ENCODE measurements at regions not wholly inside any gene's neighbourhood (a gene's known extent, or its start where the extent isn't known, plus 50 kb on each side); places are given as distances from the start of the nearest gene placed in this dataset.
"Not testable (repeated sequence)": the region's sequence is repeated elsewhere in the genome, so short reads cannot be mapped to it uniquely, and the experiment has no call there.

- DNase-seq (ENCODE audit: low read depth in 1 of 2, low spot score in 1 of 2): not testable (repeated sequence)
These were observed 123.3 kb downstream of the EFNB1 start for GRCh38 chrX:68951942-68952619.

GRCh38 chrX:68950937-68951336 lies 122.1 kb downstream of the EFNB1 start:
- no peak for DNase-seq (ENCODE audit: low read depth in 1 of 2, low spot score in 1 of 2)

DNA sequence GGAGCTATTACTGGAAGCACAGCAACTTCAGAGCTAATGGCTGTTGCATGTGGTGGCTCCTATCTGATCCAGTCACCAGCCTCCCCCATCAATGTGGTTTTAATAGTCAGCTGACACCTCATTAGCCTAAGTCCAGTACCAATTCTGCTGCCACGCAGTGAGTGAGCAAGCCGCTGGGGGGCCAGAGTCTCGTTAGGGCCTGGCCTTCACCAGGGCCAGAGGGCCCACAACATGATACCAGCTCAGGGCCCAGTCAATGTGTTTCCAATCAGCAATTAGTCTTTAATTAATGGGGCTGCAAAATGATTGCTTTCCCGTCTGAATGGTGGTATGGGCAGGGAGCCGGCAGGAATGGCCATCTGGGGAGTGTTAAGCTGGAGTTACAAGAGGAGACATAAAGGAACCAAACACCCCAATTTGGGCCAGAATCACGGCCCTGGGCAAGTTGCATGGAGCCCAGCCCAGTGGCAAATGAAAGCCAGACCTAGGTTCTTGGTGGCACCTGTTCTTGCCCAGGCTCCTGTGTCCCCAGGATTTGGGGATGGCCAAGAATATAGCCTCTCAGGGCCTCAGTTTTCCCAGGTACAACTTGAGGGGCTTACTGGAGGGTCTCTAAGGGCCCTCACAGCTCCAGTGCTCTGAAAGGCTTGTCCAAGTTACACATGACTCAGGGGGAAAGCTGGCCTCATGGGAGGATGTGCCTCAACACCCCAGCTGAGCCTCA lies 119.2 kb downstream of the EFNB1 start:
- no peak for DNase-seq (ENCODE audit: low read depth in 1 of 2, low spot score in 1 of 2)

- no peak for DNase-seq (ENCODE audit: low read depth in 1 of 2, low spot score in 1 of 2)
These were observed 116.9 kb downstream of the EFNB1 start for GRCh38 chrX:68945603-68946228.

DNA sequence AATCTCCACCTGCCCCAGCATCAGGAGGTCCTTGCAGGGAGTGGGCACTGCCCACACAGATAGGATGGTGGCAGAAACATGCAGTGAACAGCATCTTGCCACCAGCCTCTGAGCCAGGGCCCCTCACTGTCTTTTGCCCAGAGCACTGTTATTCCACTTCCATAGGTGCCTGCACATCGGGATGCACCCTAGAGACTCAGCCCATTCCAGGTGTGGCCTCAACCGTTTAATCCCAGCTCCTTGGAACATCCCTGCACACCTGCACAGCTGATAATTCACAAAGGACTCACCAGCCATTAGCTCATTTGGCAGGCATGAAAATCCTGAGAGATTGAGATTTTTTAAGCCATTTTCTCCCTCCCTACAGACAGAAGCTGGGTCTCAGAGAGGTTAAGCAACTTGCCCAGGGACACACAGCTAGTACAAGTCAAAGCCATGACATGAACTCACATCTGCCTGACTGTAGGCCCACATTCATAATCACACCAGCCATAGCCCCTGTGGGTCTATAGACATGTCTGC lies 116.3 kb downstream of the EFNB1 start:
- DNase-seq (ENCODE audit: low read depth in 1 of 2, low spot score in 1 of 2): no peak

- DNase-seq (ENCODE audit: low read depth in 1 of 2, low spot score in 1 of 2): no peak
These were observed 115.4 kb downstream of the EFNB1 start for GRCh38 chrX:68944211-68944610.

DNA sequence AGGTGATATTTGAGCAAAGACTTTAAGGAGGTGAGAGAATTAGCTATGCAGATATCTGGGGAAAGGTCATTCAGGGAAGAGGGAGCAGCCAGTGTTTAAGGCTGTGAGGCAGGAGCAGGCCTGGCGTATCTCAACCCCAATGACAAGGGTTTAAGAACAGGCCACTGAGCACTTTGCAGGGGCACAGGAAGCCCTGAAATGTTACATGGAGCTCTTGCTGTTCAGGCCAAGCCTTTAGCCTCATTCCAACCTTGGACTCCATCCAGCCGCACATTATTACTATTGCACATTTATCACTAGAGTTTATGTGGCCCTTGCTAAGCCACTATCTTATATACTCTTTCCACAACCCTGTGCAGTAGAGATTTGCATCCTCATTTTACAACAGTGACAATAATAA lies 114.0 kb downstream of the EFNB1 start:
- no peak for DNase-seq (ENCODE audit: low read depth in 1 of 2, low spot score in 1 of 2)

GRCh38 chrX:68942104-68942503 lies 113.3 kb downstream of the EFNB1 start:
- no peak for DNase-seq (ENCODE audit: low read depth in 1 of 2, low spot score in 1 of 2)

- DNase-seq (ENCODE audit: low read depth in 1 of 2, low spot score in 1 of 2): no peak
These were observed 112.6 kb downstream of the EFNB1 start for GRCh38 chrX:68941385-68941952.

GRCh38 chrX:68940601-68941000 lies 111.8 kb downstream of the EFNB1 start:
- DNase-seq (ENCODE audit: low read depth in 1 of 2, low spot score in 1 of 2): no peak

DNA sequence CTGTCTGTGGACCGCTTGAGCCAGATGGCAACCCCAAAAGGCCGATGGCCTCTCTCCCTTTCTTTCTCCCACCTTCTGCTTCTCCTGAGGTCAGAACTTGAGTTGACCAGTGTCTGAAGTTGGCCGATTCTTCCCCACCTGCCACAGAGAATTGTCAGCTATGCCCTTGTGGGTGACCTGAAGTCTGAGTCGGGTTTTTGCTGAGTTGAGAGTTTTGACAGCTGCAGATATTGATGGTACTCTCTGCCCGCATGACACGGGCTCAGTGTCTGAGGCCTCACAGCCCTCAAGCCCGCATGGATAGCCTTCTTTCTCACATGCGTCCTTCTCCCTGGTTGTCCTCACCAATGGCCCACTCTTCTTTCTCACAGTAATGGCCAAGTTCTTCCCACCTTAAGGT lies 111.0 kb downstream of the EFNB1 start:
- no peak for DNase-seq (ENCODE audit: low read depth in 1 of 2, low spot score in 1 of 2)

DNA sequence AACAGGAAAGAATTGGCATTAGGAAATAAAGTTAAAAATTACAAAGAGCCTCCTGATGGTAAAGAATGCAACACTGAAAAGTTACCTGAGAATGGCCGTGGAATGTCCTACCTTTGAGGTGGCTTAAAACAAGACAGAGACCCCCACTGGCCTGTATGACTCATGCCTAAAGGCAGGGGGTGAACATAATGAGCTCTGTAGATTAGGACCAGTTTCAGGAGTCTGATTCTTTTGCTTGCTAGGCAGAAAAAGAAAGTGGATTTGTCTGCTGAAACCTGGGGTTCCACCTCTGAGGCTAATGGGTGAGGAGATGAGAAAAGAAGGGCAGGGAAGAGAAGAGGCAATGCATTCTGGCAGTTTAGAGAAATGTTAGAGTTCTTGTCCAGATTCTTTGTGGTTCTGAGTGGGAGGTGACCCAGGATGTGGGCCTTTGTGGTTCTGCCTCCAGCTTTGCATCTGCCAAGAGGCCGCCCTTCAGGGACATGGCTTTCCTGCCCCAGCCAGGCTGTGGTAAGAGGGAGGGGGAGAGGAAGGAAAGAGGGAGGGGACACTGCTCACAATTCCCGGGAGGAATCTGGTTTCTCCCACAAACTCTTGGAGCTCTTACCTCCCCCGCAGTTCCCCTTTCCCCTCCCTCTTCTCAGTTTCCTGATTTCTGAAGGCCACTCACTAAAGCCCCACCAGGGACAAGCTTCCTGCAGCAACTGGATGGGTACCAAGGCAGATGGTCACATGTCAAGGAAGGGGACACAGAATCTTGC lies 109.6 kb downstream of the EFNB1 start:
- DNase-seq (ENCODE audit: low read depth in 1 of 2, low spot score in 1 of 2): no peak

GRCh38 chrX:68937581-68937980 lies 108.8 kb downstream of the EFNB1 start:
- no peak for DNase-seq (ENCODE audit: low read depth in 1 of 2, low spot score in 1 of 2)

DNA sequence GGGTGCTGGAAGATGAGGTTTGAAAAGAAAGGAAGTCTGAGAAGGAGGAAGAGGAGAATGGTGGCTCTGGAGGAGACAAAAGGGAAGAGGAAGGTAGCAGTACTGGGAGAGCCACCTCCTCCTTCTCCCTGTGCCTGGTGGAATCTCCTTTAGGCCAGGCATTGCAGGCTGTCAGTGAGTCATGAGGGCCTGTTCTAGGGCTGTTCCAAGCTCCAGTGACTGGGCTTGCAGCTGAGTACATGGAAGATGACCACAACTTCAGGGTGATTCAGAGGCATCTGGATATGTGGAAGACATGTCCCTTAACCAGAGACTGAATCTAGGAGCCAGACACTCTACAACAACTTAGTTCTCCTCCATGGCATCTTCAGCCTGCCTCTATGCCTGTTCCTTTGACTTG lies 107.8 kb downstream of the EFNB1 start:
- DNase-seq (ENCODE audit: low read depth in 1 of 2, low spot score in 1 of 2): no peak

DNA sequence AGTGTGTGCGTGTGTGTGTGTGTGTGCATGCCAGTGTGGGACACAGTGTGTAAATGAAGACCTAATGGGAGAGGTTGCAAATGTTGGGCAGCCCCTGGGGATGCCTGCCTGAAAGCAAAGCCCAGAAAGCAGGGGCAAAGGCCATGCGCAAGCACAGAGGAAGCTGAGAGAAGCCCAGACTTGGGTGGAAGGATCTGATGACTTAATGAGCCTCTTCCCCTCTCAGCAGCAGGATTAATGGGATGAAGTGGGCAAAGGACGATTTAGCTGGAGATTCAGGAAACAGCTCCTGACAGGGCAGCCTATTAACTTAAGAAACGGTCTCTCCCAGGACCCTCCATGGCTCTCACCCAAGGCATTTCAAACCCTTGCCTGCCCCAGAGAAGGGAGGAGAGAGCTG lies 107.3 kb downstream of the EFNB1 start:
- DNase-seq (ENCODE audit: low read depth in 1 of 2, low spot score in 1 of 2): no peak

DNA sequence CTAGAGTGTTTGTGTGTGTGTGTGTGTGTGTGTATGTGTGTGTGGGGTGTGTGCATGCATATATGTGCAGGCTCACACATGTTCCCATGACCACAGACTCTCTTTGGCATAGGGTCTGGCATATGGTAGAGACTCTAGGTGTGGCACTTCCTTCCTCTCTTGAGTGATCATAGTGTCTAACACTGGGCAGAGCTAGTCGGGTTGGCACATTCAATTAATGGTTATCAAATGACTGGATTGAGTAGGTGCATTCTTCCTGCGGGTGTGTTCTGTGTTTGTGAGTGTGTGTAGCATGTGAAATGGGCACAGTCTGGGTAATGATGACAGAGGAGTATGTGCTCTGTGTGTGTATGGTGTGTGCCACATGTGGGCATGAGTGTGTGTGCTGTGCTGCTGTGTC lies 106.5 kb downstream of the EFNB1 start:
- no peak for DNase-seq (ENCODE audit: low read depth in 1 of 2, low spot score in 1 of 2)

- DNase-seq (ENCODE audit: low read depth in 1 of 2, low spot score in 1 of 2): no peak
These were observed 106.1 kb downstream of the EFNB1 start for GRCh38 chrX:68934922-68935321.

GRCh38 chrX:68934421-68934820 lies 105.6 kb downstream of the EFNB1 start:
- no peak for DNase-seq (ENCODE audit: low read depth in 1 of 2, low spot score in 1 of 2)

DNA sequence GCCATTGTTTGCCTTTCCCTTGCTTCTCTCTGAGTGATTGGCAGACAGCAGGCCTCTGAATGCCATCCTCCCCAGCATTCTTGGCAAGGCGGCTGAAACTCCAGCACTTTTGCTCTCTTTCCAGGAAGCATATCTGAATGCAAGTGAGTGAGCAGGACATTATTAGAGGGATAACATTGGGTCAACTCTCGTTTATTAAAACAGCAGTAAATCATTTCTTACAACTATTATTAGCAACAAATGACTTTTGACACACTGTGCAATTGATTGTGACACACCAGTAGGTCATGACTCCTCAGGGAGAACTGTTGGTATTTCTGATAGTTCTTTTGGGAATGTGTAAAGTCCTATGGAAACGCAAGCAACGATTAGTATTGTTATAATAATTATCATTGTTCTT lies 103.8 kb downstream of the EFNB1 start:
- no peak for DNase-seq (ENCODE audit: low read depth in 1 of 2, low spot score in 1 of 2)

DNA sequence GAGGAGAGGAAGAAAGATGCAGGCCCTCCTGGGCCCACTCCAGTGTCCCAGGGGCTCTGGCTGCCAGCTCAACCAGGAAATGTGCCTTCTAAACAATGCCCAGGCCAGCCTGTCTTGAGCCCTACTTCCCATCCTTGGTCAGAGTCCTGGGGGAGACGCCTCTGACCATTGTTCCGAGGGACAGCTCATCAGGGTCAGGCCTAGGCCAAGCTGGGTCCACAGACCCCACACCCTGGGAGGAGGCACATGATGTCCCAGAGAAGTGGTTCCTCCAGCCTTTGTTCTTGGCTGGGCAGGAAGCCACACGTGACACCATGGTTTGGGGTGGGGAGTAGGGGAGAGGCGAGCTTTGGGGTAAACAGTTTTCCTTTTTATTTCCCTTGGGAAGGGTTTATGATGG lies 102.5 kb downstream of the EFNB1 start:
- DNase-seq (ENCODE audit: low read depth in 1 of 2, low spot score in 1 of 2): no peak
